Adrenal gland (tissue), 9 donors: ENCODE measurements at regions not wholly inside any gene's neighbourhood (a gene's known extent, or its start where the extent isn't known, plus 50 kb on each side); places are given as distances from the start of the nearest gene placed in this dataset.

Experiments
- DNase-seq, 7 donors: peaks; one replicate each; pipeline ENCODE4 v3.0.0-alpha.2; 2019 to 2020
- H3K27ac ChIP-seq, 5 donors: fragments of 200-600 bp; sonication (generic) in 4 of 5; 1 replicate in 3 of 5; 2 replicates in 2 of 5; pipeline versions ENCODE4 v1.5.1 to v1.8.0; 2016 to 2020; ENCODE audit warnings: mild to moderate bottlenecking in 1 of 5
- H3K27me3 ChIP-seq: fragments of 200-600 bp; 2 replicates; pipeline ENCODE4 v1.8.0; 2021
- H3K36me3 ChIP-seq, 2 donors: fragments of 200-600 bp; replicated peaks in 1 of 2; 1 replicate in 1 of 2; 2 replicates in 1 of 2; pipeline versions ENCODE4 v1.5.1 to v1.8.0; 2018 to 2022
- H3K4me1 ChIP-seq, 2 donors: fragments of 200-600 bp; replicated peaks in 1 of 2; 1 replicate in 1 of 2; 2 replicates in 1 of 2; pipeline versions ENCODE4 v1.5.1 to v1.8.0; 2018 to 2021
- H3K4me3 ChIP-seq, 4 donors: fragments of 200-600 bp; sonication (generic) in 3 of 4; one replicate each; pipeline ENCODE4 v1.5.1; 2016 to 2018
- H3K9me3 ChIP-seq, 3 donors: fragments of 200-600 bp; sonication (generic) in 1 of 3; replicated peaks in 1 of 3; 1 replicate in 2 of 3; 2 replicates in 1 of 3; pipeline versions ENCODE4 v1.5.1 to v1.8.0; 2016 to 2021
- POLR2A ChIP-seq, 2 donors: fragments of 450-650 bp; IDR thresholded peaks; one replicate each; pipeline ENCODE4 v1.6.1; 2017; ENCODE audit warnings: antibody characterized with exemption in 2 of 2, mild to moderate bottlenecking in 2 of 2, moderate library complexity in 1 of 2
- WGBS, 4 donors: extraction: QIAGEN DNeasy Blood & Tissue Kit in 2 of 4; methylation state at CpG; one replicate each; pipeline versions ENCODE4 v1.1.5 to v1.1.7; 2013 to 2017; 5-methylcytosine and 5-hydroxymethylcytosine counted together
- intact Hi-C, 2 donors: fragments of 100-400 bp; cut with DNase I; formaldehyde crosslinking; loops; one replicate each; pipeline versions ENCODE4 v1.14.1 to v1.15.0; 2022 to 2023
- TF ChIP-seq, protein P1 (sequence below), 6 experiments: fragments of 450-650 bp in 4 of 6; fragments of 200-600 bp in 2 of 6; sonication (generic) in 1 of 6; IDR thresholded peaks; 1 replicate in 5 of 6; 2 replicates in 1 of 6; pipeline versions ENCODE4 v1.5.1 to v1.8.0; 2016 to 2021; ENCODE audit warnings: antibody characterized with exemption in 6 of 6, mild to moderate bottlenecking in 2 of 6, moderate library complexity in 1 of 6
- donor health status: healthy with polysubstance abuse.
- donor health status: Bipolar disorder and iron deficiency.
- donor health status: DM: yes; HTN: yes; CAD: no.
- donor health status: DM: no; HTN: no; CAD: no.
- donor health status: DM: no; HTN: no; CAD: no.

DNA sequence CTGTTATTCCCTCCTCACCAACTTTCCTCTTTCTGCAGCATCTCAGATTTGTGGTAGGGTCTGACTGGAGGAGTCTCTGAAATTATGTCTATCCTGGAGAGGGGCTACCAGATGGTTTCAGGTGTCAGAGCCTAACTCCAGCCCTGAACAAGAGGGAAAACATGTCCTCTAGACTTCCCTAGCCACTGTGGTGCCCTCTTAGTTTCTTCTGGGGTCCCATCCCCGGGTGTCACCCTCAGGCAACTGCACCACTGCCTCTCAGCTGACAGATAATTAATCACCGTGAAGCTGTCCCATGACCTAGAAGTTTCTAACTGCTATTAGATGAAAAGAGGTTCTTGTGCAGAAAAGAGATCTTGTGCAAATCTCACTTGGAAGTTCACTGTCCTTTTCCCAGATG is 95.1 kb upstream of the CELF4 start:
- Histone ChIP-seq H3K27ac (no peak overlapping the region), H3K27me3 (no peaks in the 10 kb centered on the region), H3K9me3 (no peaks in the 10 kb centered on the region), H3K36me3 (no peaks in the 10 kb centered on the region), H3K4me1 (no peaks in the 10 kb centered on the region), H3K4me3 (no peak overlapping the region)
- 46 to 75% (median 70%) methylated on average over 2 of the region's 2 CpGs for WGBS, 4 donors
- TF ChIP-seq POLR2A (IDR thresholded peaks at IDR 0.05): no peak
- TF ChIP-seq, protein P1, sequence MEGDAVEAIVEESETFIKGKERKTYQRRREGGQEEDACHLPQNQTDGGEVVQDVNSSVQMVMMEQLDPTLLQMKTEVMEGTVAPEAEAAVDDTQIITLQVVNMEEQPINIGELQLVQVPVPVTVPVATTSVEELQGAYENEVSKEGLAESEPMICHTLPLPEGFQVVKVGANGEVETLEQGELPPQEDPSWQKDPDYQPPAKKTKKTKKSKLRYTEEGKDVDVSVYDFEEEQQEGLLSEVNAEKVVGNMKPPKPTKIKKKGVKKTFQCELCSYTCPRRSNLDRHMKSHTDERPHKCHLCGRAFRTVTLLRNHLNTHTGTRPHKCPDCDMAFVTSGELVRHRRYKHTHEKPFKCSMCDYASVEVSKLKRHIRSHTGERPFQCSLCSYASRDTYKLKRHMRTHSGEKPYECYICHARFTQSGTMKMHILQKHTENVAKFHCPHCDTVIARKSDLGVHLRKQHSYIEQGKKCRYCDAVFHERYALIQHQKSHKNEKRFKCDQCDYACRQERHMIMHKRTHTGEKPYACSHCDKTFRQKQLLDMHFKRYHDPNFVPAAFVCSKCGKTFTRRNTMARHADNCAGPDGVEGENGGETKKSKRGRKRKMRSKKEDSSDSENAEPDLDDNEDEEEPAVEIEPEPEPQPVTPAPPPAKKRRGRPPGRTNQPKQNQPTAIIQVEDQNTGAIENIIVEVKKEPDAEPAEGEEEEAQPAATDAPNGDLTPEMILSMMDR (IDR thresholded peaks at IDR 0.05): no peak
- intact Hi-C loops: no loop called here
- DNase-seq: no peak

DNA sequence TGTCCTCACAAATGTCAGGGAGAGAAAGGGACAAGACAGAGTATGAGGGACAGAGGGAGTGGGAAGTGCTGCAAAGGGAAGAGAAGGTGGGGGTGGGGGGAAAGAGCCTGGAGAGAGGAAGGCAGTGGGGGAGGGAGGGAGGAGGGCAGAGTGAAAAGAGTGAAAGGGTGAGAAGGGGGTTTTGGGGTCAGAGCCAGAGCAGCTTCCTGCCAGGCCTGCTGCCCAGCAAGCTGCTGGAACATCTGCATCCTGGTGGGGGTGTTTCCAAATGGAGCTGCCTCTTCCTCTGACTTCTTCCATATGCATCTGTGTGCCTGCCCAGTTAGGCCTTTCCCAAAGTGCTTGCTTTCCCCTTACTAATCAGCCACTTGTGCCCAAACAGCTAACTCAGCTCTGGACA is 94.3 kb upstream of the CELF4 start:
- TF ChIP-seq, protein P1 (IDR thresholded peaks at IDR 0.05): no peak
- TF ChIP-seq POLR2A (IDR thresholded peaks at IDR 0.05): no peak
- Histone ChIP-seq H3K27me3 (no peaks in the 10 kb centered on the region), H3K9me3 (no peaks in the 10 kb centered on the region), H3K4me1 (no peaks in the 10 kb centered on the region), H3K27ac (no peak overlapping the region), H3K36me3 (no peaks in the 10 kb centered on the region), H3K4me3 (no peak overlapping the region)
- no peak for DNase-seq
- intact Hi-C loops: no loop called here

DNA sequence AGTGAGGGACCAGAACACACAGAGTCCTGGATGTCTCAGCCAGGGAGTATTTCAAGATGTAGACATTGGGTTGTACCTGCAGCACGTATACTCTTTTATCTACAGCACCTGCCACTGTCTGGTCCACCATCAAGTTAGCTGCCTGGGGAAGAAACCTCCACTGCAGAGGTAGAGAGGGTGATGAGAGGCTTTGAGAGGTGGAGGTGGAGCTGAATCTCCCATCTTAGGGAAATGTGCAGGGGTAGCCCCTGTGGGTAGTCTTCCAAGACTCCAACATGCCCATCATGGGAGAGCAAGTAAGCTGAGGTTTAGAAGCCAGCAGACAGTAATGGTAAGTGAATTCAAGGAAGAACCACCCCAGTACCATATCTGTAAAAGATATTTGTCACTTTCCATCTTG is 93.3 kb upstream of the CELF4 start:
- TF ChIP-seq, protein P1 (IDR thresholded peaks at IDR 0.05): no peak
- TF ChIP-seq POLR2A (IDR thresholded peaks at IDR 0.05): no peak
- no peak overlapping the region for H3K4me3 ChIP-seq
- H3K36me3 ChIP-seq: no peaks in the 10 kb centered on the region
- no peaks in the 10 kb centered on the region for H3K4me1 ChIP-seq
- no peak for DNase-seq
- no peaks in the 10 kb centered on the region for H3K9me3 ChIP-seq
- H3K27ac ChIP-seq: no peak overlapping the region
- no peaks in the 10 kb centered on the region for H3K27me3 ChIP-seq
- WGBS, 4 donors: 56 to 67% (median 62%) methylated on average over 1 of the region's 1 CpG
- intact Hi-C loops: no loop called here

DNA sequence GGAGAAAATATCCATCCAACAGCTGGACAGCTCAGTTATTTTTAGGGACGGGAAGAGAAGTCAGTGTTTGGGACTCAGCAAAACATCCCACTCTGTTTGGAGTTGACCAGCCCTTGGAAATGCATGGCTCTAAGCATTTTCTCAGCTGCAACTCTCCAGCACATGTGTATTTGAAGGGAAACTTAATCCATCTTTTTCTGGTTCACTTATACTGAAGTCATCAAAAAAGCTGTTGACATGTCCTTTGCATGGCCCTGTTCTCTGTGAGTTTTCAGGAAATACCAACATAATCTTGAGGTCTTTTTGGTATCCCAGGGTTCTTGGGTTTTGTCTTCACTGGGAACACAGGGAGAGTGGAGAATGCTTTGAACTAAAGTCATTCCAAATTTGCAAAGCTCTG is 91.9 kb upstream of the CELF4 start:
- WGBS, 4 donors: 5 to 48% (median 40%) methylated on average over 1 of the region's 1 CpG
- no peaks in the 10 kb centered on the region for H3K27me3 ChIP-seq
- intact Hi-C loops: no loop called here
- TF ChIP-seq, protein P1 (IDR thresholded peaks at IDR 0.05): no peak
- no peak for TF ChIP-seq POLR2A (IDR thresholded peaks at IDR 0.05)
- H3K4me1 ChIP-seq: no peaks in the 10 kb centered on the region
- H3K27ac ChIP-seq: no peak overlapping the region
- no peaks in the 10 kb centered on the region for H3K36me3 ChIP-seq
- no peak for DNase-seq
- H3K4me3 ChIP-seq: no peak overlapping the region
- no peaks in the 10 kb centered on the region for H3K9me3 ChIP-seq
